ENCODE measurements at regions not wholly inside any gene's neighbourhood (a gene's known extent, or its start where the extent isn't known, plus 50 kb on each side); places are given as distances from the start of the nearest gene placed in this dataset.
"Not testable (repeated sequence)": the region's sequence is repeated elsewhere in the genome, so short reads cannot be mapped to it uniquely, and the experiment has no call there.

DNA sequence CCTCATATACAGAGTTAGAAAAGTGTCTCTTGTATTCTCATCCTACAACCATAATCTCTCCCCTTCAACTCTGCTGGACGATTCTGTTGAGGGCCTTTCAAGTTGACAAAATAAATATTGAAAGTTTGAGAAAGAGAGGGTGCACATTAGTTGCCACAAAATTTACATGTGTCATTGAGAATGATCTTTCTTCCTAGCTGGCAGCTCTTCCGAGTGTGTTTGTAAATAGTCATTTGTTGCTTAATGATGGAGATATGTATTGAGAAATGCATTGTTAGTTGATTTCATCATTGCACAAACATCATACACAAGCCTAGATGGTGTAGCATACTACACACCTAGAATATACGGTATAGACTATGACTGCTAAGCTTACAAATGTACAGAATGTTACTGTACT lies 632.8 kb upstream of the AMOT start:
- in situ Hi-C loops (cut with MboI; ENCODE audit: low pct_ligation_motif_present in 1 of 4, low pct_unique_long_range_greater_than_20kb in 1 of 4, low sequenced_read_pairs in 3 of 4), result no loop called here
- WGBS, 2 donors (ENCODE audit: low coverage in 1 of 2), result 60 to 68% methylated on average over 1 to 3 of the region's 3 CpGs
- no peak overlapping the region for H3K27ac ChIP-seq
- TF ChIP-seq, protein P1, sequence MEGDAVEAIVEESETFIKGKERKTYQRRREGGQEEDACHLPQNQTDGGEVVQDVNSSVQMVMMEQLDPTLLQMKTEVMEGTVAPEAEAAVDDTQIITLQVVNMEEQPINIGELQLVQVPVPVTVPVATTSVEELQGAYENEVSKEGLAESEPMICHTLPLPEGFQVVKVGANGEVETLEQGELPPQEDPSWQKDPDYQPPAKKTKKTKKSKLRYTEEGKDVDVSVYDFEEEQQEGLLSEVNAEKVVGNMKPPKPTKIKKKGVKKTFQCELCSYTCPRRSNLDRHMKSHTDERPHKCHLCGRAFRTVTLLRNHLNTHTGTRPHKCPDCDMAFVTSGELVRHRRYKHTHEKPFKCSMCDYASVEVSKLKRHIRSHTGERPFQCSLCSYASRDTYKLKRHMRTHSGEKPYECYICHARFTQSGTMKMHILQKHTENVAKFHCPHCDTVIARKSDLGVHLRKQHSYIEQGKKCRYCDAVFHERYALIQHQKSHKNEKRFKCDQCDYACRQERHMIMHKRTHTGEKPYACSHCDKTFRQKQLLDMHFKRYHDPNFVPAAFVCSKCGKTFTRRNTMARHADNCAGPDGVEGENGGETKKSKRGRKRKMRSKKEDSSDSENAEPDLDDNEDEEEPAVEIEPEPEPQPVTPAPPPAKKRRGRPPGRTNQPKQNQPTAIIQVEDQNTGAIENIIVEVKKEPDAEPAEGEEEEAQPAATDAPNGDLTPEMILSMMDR (IDR thresholded peaks at IDR 0.05), result no peak
- no peak for TF ChIP-seq POLR2AphosphoS5 (IDR thresholded peaks at IDR 0.05)
- TF ChIP-seq EP300 (IDR thresholded peaks at IDR 0.05; ENCODE audit: low read depth), result no peak
- no peak for TF ChIP-seq POLR2A (IDR thresholded peaks at IDR 0.05)
- no peaks in the 10 kb centered on the region for H3K9me3 ChIP-seq
- intact Hi-C loops (cut with DNase I; ENCODE audit: low total_unique reads), result no loop called here
- H3K4me1 ChIP-seq, result no peaks in the 10 kb centered on the region
- H3K27me3 ChIP-seq, result no peaks in the 10 kb centered on the region
- no peaks in the 10 kb centered on the region for H3K36me3 ChIP-seq
- no peak for DNase-seq
- H3K4me3 ChIP-seq, result no peak overlapping the region

DNA sequence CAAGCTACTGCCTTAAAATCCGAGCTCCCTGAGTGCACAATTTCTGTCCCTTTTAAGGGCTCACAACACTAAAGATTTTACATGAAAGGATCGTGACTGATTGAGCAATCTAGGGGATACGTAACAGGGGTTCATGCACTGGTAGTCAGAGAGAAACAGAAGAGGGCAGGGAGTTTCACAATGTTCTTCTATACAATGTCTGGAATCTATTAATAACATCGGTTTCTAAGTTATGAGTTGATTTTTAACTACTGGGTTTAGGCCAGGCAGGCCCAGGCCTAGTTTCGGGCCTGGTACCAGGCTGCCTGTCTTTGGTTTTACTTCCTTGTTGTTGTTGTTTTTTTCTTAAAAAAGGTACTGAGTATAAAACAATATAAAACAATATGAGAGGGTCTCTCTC lies 632.4 kb upstream of the AMOT start:
- H3K27me3 ChIP-seq; in situ Hi-C loops (cut with MboI; ENCODE audit: low pct_ligation_motif_present in 1 of 4, low pct_unique_long_range_greater_than_20kb in 1 of 4, low sequenced_read_pairs in 3 of 4); H3K36me3 ChIP-seq; H3K27ac ChIP-seq; H3K4me1 ChIP-seq; intact Hi-C loops (cut with DNase I; ENCODE audit: low total_unique reads); H3K4me3 ChIP-seq; H3K9me3 ChIP-seq; DNase-seq: not testable (repeated sequence)
- WGBS, 2 donors (ENCODE audit: low coverage in 1 of 2), result 69 to 75% methylated on average over 3 to 5 of the region's 5 CpGs

DNA sequence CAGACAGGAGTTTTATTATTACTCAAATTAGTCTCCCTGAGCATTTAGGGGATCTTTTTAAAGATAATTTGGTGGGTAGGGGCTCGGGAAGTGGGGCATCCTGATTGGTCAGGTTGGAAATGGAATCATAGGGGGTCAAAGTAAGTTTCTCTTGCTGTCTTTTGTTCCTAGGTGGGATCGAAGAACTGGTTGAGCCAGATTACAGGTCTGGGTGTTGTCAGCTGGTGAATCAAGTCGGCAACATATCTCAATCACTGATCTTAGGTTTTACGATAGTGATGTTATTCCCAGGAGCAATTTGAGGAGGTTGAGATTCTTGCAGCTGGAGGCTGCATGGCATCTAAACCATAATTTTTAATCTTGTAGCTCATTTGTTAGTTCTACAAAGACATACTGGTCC lies 629.5 kb upstream of the AMOT start:
- Histone ChIP-seq H3K36me3 (no peaks in the 10 kb centered on the region), H3K27ac (no peak overlapping the region), H3K4me1 (no peaks in the 10 kb centered on the region), H3K27me3 (no peaks in the 10 kb centered on the region), H3K9me3 (no peaks in the 10 kb centered on the region), H3K4me3 (no peak overlapping the region)
- in situ Hi-C loops (cut with MboI; ENCODE audit: low pct_ligation_motif_present in 1 of 4, low pct_unique_long_range_greater_than_20kb in 1 of 4, low sequenced_read_pairs in 3 of 4), result no loop called here
- no peak for DNase-seq
- no peak for TF ChIP-seq POLR2A (IDR thresholded peaks at IDR 0.05)
- no peak for TF ChIP-seq POLR2AphosphoS5 (IDR thresholded peaks at IDR 0.05)
- TF ChIP-seq, protein P1 (IDR thresholded peaks at IDR 0.05), result no peak
- TF ChIP-seq EP300 (IDR thresholded peaks at IDR 0.05; ENCODE audit: low read depth), result no peak
- WGBS, 2 donors (ENCODE audit: low coverage in 1 of 2), result 28% methylated on average over 4 of the region's 4 CpGs; no CpG with 5 or more reads in 1 of the 2 donors
- intact Hi-C loops (cut with DNase I; ENCODE audit: low total_unique reads), result no loop called here

DNA sequence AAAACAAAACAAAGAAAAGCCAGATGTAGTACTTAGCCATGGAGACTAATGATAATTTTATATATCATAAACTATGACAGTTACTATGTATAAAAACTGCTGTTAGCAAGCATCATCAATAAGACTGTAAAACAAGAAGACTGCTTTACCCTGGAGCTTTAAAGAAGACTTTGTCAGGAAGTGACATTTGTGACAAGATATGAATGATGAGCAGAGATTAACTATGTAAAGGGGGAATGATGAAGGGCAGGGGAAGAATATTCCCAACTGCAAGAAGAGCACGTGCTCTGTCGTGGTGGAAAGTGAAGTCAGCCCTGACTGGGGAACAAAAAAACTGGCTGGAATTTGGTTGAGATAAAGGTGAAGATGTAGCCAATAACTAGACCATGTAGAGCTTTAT lies 617.1 kb upstream of the AMOT start:
- in situ Hi-C loops (cut with MboI; ENCODE audit: low pct_ligation_motif_present in 1 of 4, low pct_unique_long_range_greater_than_20kb in 1 of 4, low sequenced_read_pairs in 3 of 4), result no loop called here
- intact Hi-C loops (cut with DNase I; ENCODE audit: low total_unique reads), result no loop called here
- TF ChIP-seq, protein P1 (IDR thresholded peaks at IDR 0.05), result no peak
- TF ChIP-seq POLR2A (IDR thresholded peaks at IDR 0.05) (no peak), POLR2AphosphoS5 (IDR thresholded peaks at IDR 0.05) (no peak), EP300 (IDR thresholded peaks at IDR 0.05; ENCODE audit: low read depth) (no peak)

DNA sequence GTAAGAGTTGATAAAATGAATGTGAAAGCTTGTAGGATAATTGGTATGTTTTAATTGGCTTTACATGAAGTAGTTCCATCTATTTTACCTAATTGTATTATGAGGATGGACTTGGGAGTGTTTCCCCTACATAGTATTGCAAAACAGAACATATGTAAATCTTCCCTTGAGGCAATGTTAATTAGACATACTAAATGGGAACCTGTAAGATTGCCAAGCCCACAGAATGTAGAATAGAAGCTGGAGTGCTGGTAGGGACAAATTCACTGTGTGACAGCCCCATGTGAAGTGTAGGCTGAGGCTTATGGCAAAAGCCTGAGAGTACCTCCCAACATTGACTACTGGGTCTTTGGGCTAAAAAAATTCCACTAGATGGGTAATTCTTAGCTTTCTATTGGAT lies 615.0 kb upstream of the AMOT start:
- Histone ChIP-seq H3K4me1 (no peaks in the 10 kb centered on the region), H3K4me3 (no peak overlapping the region), H3K27ac (no peak overlapping the region), H3K9me3 (no peaks in the 10 kb centered on the region), H3K36me3 (no peaks in the 10 kb centered on the region), H3K27me3 (no peaks in the 10 kb centered on the region)
- TF ChIP-seq EP300 (IDR thresholded peaks at IDR 0.05; ENCODE audit: low read depth) (no peak), POLR2AphosphoS5 (IDR thresholded peaks at IDR 0.05) (no peak), POLR2A (IDR thresholded peaks at IDR 0.05) (no peak)
- TF ChIP-seq, protein P1 (IDR thresholded peaks at IDR 0.05), result no peak
- intact Hi-C loops (cut with DNase I; ENCODE audit: low total_unique reads), result no loop called here
- DNase-seq, result no peak
- in situ Hi-C loops (cut with MboI; ENCODE audit: low pct_ligation_motif_present in 1 of 4, low pct_unique_long_range_greater_than_20kb in 1 of 4, low sequenced_read_pairs in 3 of 4), result no loop called here

More for the DNA sequence above, 617.1 kb upstream of the AMOT start:
- Histone ChIP-seq H3K4me1 (no peaks in the 10 kb centered on the region), H3K36me3 (no peaks in the 10 kb centered on the region), H3K4me3 (no peak overlapping the region), H3K27ac (no peak overlapping the region), H3K27me3 (no peaks in the 10 kb centered on the region), H3K9me3 (no peaks in the 10 kb centered on the region)
- 66 to 67% methylated on average over 2 of the region's 2 CpGs for WGBS, 2 donors (ENCODE audit: low coverage in 1 of 2)
- no peak for DNase-seq
